NCI-H82 (cell line): ENCODE measurements at regions not wholly inside any gene's neighbourhood (a gene's known extent, or its start where the extent isn't known, plus 50 kb on each side); places are given as distances from the start of the nearest gene placed in this dataset.
A peak's percentile ranks its signal among the peaks of the same experiment; 100 is the strongest.

ENCODE experiments used
- DNase-seq: peaks from one replicate; lab custom pipeline; 2025; lab: John Stamatoyannopoulos, UW

GRCh38 chr1:57799490-57800115 lies 375.7 kb upstream of the DAB1 start:
- peak; percentile 81 for DNase-seq

DNA sequence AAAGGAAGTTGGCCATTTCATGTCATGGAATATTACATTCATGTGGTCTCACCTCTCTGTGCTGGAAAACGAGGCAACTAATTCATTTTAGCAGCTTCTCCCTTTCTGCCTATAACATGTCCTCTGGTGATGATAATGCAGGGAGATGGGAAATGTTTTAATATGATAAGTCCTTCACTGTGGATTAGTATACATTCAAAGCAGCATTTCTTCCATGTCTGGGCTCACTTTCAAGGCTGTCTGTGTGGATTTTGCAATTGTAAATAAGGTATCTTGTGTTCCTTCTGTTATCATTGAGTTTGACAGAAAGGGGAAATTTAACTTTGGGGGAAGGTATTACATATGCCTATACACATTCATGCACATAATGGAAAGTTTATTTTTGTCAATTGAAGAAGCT lies 374.7 kb upstream of the DAB1 start:
- no peak for DNase-seq

DNA sequence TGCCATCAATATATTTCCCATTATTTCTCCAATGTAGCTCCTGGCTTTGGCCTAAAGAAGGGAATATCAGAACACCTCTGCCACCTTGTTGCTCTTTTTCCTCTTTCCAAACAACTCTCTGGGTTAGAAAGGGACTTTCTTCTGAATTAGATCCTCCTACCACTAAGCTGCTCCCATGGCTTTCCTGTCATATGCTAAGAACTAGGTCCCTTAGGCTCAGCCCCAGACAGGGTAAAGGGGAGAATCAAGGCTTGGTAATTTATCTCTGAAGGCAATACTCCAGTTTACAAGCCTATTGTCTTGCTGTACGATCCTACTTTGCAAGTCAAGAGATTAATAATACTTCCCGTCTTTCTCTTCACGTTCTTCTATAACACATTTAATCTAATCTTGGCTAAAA lies 373.2 kb upstream of the DAB1 start:
- DNase-seq = peak; percentile 75

DNA sequence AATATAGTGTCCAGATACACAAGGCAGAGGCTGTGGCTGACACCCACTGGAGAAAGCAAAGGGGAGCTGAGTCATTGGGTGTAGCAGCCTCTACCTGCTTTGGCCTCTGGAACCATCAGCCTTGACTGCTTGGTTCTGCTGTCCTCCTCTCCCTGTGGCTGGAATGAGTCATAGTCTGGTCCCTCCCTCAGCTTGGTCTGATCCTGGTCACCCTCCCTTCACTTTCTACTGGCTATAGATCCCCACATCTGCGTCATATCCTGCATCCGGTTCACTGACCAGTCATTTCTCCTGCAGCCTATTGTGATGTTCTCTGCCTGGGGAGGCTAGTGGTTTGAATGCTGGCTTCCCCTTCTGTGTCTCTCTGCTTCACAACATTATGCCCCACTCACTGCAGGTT lies 372.8 kb upstream of the DAB1 start:
- DNase-seq = no peak

- DNase-seq = no peak
Observed at GRCh38 chr1:57795886-57796285, 372.0 kb upstream of the DAB1 start.

DNA sequence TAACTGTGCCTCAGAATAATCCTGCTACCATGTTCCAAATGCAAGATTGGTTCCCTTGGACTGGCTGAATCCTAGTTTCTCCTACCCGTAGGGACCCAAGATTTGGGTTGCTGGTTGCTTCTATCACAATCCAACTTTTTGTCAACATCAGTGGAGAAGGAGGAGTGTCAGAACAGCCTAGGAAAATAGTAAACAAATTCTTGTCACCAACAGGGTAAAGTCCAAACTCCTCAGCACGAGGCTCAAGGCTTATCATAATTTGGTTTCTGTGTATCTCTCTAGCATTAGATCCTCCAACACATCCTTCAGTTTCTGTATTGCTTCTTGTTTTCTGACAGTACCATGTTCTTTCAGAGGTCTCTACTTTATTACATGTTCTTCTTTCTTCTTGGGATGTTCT lies 370.2 kb upstream of the DAB1 start:
- DNase-seq = no peak

- no peak for DNase-seq
Observed at GRCh38 chr1:57791497-57791896, 367.6 kb upstream of the DAB1 start.

DNA sequence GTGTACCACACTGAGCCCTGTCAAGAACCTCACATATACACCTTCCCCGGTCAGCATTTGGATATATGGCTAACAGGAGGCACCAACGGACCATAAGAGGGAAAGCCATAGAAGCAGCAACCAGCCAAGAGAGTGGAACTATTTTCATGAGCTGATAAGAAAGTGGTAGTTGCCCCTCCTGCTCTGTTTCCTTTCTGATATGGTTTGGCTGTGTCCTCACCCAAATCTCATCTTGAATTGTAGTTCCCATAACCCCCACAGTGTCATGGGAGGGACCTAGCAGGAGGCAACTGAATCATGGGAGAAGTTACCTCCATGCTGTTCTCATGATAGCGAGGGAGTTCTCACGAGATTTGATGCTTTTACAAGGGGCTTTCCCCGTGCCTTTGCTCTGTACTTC lies 366.1 kb upstream of the DAB1 start:
- no peak for DNase-seq

- no peak for DNase-seq
Observed at GRCh38 chr1:57788313-57788712, 364.5 kb upstream of the DAB1 start.

GRCh38 chr1:57784356-57784755 lies 360.5 kb upstream of the DAB1 start:
- no peak for DNase-seq

- no peak for DNase-seq
Observed at GRCh38 chr1:57782357-57782756, 358.5 kb upstream of the DAB1 start.

DNA sequence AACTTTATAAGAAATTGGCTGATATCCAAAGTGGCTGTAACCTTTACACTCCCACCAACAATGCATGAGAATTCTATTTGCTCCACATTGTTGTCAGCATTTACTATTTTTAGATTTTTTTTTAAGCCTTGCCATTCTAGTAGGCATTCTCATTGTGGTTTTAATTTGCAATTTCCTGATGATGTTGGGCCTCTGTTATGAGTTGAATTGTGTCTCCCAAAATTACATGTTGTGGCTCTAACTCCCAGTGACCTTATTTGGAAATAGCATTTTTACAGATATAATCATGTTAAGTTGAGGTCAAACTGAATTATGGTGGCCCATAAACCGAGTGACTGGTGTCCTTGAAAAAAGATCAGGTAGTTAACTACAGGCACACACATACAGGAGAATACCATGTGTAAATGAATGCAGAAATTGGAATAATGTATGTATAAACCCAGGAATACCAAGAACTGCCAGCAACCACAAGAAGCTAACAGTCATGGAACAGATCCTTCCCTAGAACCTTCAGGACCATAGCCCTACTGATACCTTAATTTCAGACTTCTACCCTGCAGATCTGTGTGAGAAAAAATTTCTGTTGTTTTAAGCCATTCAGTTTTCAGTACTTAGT lies 348.8 kb upstream of the DAB1 start:
- no peak for DNase-seq

DNA sequence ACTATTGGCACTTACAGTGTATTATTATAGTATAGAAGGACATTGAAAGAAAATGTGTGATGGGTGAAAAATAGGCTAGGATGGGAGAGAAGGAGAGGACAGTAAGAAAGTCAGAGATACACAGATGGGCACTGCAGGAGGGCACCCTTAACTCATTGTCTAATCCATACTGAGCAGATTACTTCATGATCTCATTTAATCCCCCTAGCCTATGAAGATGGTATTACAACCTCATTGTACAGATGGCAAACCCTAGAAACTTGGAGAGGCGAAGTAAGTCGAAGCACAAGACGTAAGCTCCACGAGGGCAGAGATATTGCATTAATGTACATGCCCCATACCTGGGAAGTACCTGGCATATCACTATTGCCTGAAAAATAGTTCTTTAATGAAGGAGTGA lies 346.9 kb upstream of the DAB1 start:
- DNase-seq = peak; percentile 97

GRCh38 chr1:57770236-57770635 lies 346.4 kb upstream of the DAB1 start:
- peak; percentile 54 for DNase-seq

- DNase-seq = no peak
Observed at GRCh38 chr1:57761628-57762027, 337.8 kb upstream of the DAB1 start.

DNA sequence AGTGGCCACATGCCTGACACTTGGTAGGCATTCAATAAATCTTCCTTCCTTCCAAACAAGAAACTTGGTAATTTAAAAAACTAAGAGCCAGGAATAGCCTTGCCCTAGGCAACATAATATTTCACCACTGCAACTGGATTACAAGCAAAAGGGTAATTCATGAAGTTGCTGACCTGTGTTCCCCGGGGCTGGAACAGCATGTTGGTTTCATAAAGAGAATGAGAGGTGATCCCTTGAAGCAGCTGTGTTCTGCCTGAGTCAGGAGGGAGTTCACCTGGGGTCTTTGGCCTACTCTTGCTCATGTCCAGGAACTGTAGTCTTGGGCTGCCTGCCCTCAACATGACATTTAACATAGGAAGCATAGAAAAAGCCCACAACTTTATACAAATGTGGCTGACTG lies 329.0 kb upstream of the DAB1 start:
- no peak for DNase-seq

GRCh38 chr1:57748719-57749118 lies 324.9 kb upstream of the DAB1 start:
- no peak for DNase-seq

- no peak for DNase-seq
Observed at GRCh38 chr1:57747818-57748217, 324.0 kb upstream of the DAB1 start.

DNA sequence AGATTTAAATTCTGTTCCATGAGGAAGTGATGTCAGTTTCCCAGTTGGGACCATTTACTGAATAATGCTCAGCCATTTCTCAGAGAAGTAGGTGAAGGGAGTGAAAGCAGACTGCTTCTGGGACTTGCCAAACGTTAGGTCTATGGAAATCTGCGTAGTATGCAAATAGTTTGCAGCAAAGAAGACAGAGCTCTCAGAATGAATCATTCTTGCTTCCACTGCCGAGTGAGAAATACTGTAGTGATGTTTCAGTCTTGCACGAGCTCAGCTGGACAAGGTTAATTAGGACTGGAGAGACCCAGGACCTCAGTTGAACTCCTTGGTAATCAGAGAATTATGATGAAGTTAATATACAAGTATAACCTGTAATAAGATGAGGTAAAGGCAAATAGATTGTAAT lies 317.7 kb upstream of the DAB1 start:
- no peak for DNase-seq

- no peak for DNase-seq
Observed at GRCh38 chr1:57736940-57737339, 313.1 kb upstream of the DAB1 start.

DNA sequence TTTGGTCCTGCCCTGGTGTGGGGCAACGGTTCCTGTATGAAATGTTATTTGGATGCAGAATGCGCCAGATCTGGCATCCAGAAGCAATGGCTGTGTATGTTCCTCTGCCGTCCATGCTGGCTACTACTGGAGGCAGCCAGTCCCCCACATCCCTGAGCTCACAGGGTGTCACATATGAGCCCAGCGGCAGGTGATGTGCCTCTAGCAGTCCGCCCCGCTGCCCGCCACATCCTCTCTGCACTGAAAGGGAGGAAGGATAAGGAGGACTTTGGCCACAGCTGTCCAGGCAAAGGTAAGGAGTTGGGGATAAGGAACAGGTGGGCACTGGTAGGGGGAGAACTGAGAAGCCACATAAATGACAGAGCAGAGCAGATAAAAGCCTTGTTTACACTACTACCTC lies 305.3 kb upstream of the DAB1 start:
- DNase-seq = no peak

DNA sequence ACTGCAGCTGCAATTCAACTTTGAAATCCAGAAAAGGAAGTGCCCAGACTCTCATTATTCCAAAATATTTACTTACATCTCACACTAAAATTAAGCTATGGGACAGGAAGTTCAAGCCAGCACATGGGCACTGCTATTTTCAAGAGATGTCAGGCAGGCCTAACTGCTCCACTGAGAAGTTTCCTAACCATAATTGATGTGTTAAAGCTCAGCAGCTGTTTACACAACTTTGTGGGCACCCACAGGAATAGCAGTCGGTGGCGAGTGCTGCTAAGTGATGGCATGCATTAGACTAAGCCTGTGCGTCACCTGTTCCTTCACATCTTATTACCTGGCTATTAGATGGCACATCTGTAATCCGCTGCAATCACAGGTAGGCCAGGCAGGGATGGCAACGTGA lies 303.3 kb upstream of the DAB1 start:
- DNase-seq = no peak

DNA sequence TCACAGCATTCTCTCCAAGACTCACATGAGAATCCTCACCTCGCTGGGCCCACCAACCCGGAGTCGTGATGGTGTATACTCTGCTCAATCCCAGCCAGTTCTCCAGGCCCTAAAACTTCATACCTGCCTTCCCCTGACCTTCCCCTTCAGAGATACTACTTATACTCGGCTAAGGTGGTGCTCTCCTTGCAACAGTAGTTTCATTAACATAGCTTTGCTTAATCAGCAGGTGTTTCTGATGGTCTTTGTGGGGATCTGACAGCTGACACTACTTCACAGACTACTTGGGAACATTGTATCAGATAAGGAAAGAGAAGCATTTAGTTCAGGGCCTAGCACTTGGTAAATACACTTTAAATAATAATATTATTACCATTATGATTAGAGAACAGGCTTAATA lies 301.5 kb upstream of the DAB1 start:
- DNase-seq = no peak

DNA sequence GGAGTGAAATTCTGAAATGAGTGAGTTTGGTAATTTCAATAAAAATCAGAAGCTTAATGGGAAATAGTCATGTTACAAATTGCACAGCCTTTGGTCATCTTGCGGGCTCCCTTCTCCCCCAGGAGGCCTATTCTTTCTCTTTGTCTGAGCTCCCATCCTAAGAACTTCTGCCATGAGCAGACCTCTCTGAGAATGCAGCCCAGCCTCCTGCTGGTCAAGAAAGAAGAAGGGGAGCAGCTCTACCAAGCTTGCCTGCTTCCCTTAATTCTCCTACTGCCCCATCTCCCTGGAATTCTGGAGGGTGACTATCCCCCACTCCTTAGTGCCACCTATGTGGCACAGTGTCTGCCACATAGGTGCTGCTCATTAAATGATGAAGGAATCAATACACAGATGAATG lies 300.7 kb upstream of the DAB1 start:
- no peak for DNase-seq
